Prostate gland (tissue), 2 donors: ENCODE measurements at regions not wholly inside any gene's neighbourhood (a gene's known extent, or its start where the extent isn't known, plus 50 kb on each side); places are given as distances from the start of the nearest gene placed in this dataset.
"Not testable (repeated sequence)": the region's sequence is repeated elsewhere in the genome, so short reads cannot be mapped to it uniquely, and the experiment has no call there.

Experiments used
- DNase-seq: peaks from one replicate; pipeline ENCODE4 v3.0.0-alpha.2; 2019; ENCODE audit warnings: low spot score
- H3K27ac ChIP-seq, 2 donors: fragments of 200-600 bp; sonication (generic); 2 replicates each; pipeline ENCODE4 v1.5.1; 2017 to 2019
- H3K27me3 ChIP-seq: fragments of 200-600 bp; sonication (generic); replicated peaks from 2 replicates; pipeline ENCODE4 v1.5.1; 2019; ENCODE audit not compliant: insufficient read depth
- H3K36me3 ChIP-seq, 2 donors: fragments of 200-600 bp; sonication (generic); 1 replicate in 1 of 2; 2 replicates in 1 of 2; pipeline versions ENCODE4 v1.5.1 to v1.8.1; 2017 to 2019
- H3K4me1 ChIP-seq: fragments of 200-600 bp; sonication (generic); replicated peaks from 2 replicates; pipeline ENCODE4 v1.5.1; 2019
- H3K4me3 ChIP-seq, 2 donors: fragments of 200-600 bp; sonication (generic); 2 replicates each; pipeline ENCODE4 v1.5.1; 2017 to 2019
- H3K9me3 ChIP-seq: fragments of 200-600 bp; sonication (generic); 2 replicates; pipeline ENCODE4 v1.5.1; 2017
- CTCF ChIP-seq, 4 experiments: fragments of 200-600 bp in 2 of 4; fragments of 450-650 bp in 2 of 4; sonication (generic) in 2 of 4; IDR thresholded peaks; 1 replicate in 3 of 4; 2 replicates in 1 of 4; pipeline ENCODE4 v1.5.1; 2016 to 2019; ENCODE audit warnings: antibody characterized with exemption in 4 of 4, mild to moderate bottlenecking in 2 of 4, moderate library complexity in 2 of 4
- POLR2A ChIP-seq: fragments of 450-650 bp; IDR thresholded peaks from one replicate; pipeline ENCODE4 v1.6.1; 2016; ENCODE audit warnings: antibody characterized with exemption, mild to moderate bottlenecking
- POLR2AphosphoS5 ChIP-seq: sonication (generic); formaldehyde crosslinking; IDR thresholded peaks from one replicate; pipeline ENCODE4 v1.6.1; 2017; ENCODE audit warnings: antibody characterized with exemption
- WGBS: methylation state at CpG from one replicate; pipeline ENCODE4 v1.1.5; 2018; 5-methylcytosine and 5-hydroxymethylcytosine counted together
- intact Hi-C: fragments of 100-400 bp; cut with DNase I; formaldehyde crosslinking; loops from one replicate; pipeline ENCODE4 v1.14.2; 2022

DNA sequence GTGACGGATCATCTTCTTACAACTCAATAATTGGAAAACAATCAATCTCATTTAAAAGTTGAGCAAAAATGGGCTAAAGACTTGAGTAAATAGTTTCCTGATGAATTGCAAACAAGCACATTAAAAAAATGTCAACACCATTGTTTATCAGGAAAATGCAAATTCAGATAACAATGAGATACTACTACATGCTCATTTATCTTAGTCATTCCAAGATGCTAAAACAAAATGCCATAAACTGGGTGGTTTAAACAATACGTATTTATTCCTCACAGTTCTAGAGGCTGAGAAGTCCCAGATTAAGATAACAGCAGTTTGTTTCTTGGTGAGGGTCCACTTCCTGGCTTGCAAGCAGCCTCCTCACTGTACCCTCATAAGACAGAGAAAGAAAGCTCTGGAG, 359.6 kb downstream of the NR4A2 start:
- intact Hi-C loops: no loop called here
- Histone ChIP-seq H3K27me3 (no peaks in the 10 kb centered on the region), H3K36me3 (no peaks in the 10 kb centered on the region), H3K27ac (no peak overlapping the region), H3K9me3 (no peaks in the 10 kb centered on the region), H3K4me3 (no peak overlapping the region), H3K4me1 (no peaks in the 10 kb centered on the region)
- TF ChIP-seq POLR2AphosphoS5 (no peak), POLR2A (no peak), CTCF (IDR thresholded peaks at IDR 0.05) (no peak)
- no peak for DNase-seq
- 69% methylated on average over 2 of the region's 2 CpGs for WGBS

GRCh38 chr2:155966064-155966471, 366.5 kb downstream of the NR4A2 start:
- H3K27me3 ChIP-seq, H3K27ac ChIP-seq, H3K9me3 ChIP-seq, H3K4me1 ChIP-seq, H3K4me3 ChIP-seq, H3K36me3 ChIP-seq, DNase-seq, intact Hi-C loops: not testable (repeated sequence)
- 65% methylated on average over 18 of the region's 18 CpGs for WGBS

DNA sequence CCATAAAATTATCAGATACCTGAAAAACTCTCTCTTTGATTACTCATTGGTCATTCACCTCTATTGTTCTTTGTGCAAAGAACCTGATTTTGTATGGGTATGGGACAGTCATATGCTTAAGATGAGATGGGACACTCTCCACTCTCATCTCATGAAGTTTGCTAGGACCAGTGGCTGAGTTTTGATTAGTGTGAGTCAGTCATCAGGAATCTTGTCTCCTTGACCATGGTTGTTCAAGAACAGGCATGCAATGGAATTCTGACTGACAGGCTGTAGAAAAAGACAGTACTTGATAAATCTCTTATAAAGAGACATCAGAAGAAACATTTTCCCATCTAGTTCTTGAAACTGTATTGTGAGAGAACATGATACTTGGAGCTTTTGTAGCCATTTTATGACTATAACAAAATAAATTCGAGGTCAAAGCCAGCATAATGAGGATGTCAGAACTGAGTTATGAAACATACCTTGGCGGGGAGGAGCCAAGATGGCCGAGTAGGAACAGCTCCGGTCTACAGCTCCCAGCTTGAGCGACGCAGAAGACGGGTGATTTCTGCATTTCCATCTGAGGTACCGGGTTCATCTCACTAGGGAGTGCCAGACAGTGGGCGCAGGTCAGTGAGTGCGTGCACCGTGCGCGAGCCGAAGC, 367.0 kb downstream of the NR4A2 start:
- WGBS: 90% methylated on average over 14 of the region's 14 CpGs

GRCh38 chr2:155961641-155962040, 370.9 kb downstream of the NR4A2 start:
- H3K9me3 ChIP-seq: no peaks in the 10 kb centered on the region
- no peak overlapping the region for H3K27ac ChIP-seq
- no peak for DNase-seq
- TF ChIP-seq CTCF (IDR thresholded peaks at IDR 0.05) (no peak), POLR2A (no peak), POLR2AphosphoS5 (no peak)
- H3K36me3 ChIP-seq: no peaks in the 10 kb centered on the region
- WGBS: 71% methylated on average over 4 of the region's 4 CpGs
- intact Hi-C loops: no loop called here
- H3K4me1 ChIP-seq: no peaks in the 10 kb centered on the region
- H3K4me3 ChIP-seq: no peak overlapping the region
- H3K27me3 ChIP-seq: no peaks in the 10 kb centered on the region

More for the DNA sequence above, 367.0 kb downstream of the NR4A2 start:
- Histone ChIP-seq H3K4me3 (no peak overlapping the region), H3K9me3 (no peaks in the 10 kb centered on the region), H3K4me1 (no peaks in the 10 kb centered on the region), H3K27me3 (no peaks in the 10 kb centered on the region), H3K27ac (no peak overlapping the region), H3K36me3 (no peaks in the 10 kb centered on the region)
- no peak for DNase-seq
- TF ChIP-seq CTCF (IDR thresholded peaks at IDR 0.05) (no peak), POLR2AphosphoS5 (no peak), POLR2A (no peak)
- intact Hi-C loops: no loop called here

DNA sequence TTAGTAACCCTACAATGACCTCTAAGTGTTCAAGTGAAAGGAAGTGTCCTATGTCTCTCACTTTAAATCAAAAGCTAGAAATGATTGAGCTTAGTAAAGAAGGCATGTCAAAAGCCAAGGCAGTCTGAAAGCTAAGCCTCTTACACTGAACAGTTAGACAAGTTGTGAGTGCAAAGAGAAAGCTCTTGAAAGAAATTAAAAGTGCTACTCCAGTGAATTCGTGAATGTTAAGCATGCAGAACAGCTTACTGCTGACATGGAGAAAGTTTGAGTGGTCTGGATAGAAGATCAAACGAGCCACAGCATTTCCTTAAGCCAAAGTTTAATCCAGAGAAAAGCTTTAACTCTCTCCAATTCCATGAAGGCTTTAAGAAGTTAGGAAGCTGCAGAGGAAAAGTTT, 373.7 kb downstream of the NR4A2 start:
- H3K27me3 ChIP-seq: no peaks in the 10 kb centered on the region
- no peak overlapping the region for H3K4me3 ChIP-seq
- H3K27ac ChIP-seq: no peak overlapping the region
- no peaks in the 10 kb centered on the region for H3K4me1 ChIP-seq
- DNase-seq: no peak
- no peaks in the 10 kb centered on the region for H3K9me3 ChIP-seq
- H3K36me3 ChIP-seq: no peaks in the 10 kb centered on the region
- TF ChIP-seq CTCF (IDR thresholded peaks at IDR 0.05): no peak
- no peak for TF ChIP-seq POLR2A
- no peak for TF ChIP-seq POLR2AphosphoS5
- 70% methylated on average over 2 of the region's 2 CpGs for WGBS
- intact Hi-C loops: no loop called here
